ENCODE measurements at regions not wholly inside any gene's neighbourhood (a gene's known extent, or its start where the extent isn't known, plus 50 kb on each side); places are given as distances from the start of the nearest gene placed in this dataset.

- no peak for DNase-seq
These were observed 487.4 kb downstream of the EIPR1 start for GRCh38 chr2:2890246-2890645.

- DNase-seq, result no peak
These were observed 488.0 kb downstream of the EIPR1 start for GRCh38 chr2:2889646-2890045.

GRCh38 chr2:2889141-2889540 is 488.5 kb downstream of the EIPR1 start:
- no peak for DNase-seq

GRCh38 chr2:2887772-2888387 is 489.7 kb downstream of the EIPR1 start:
- DNase-seq, result no peak

GRCh38 chr2:2886922-2887321 is 490.7 kb downstream of the EIPR1 start:
- DNase-seq, result no peak

- DNase-seq, result no peak
These were observed 496.1 kb downstream of the EIPR1 start for GRCh38 chr2:2881499-2881898.

GRCh38 chr2:2880938-2881337 is 496.7 kb downstream of the EIPR1 start:
- no peak for DNase-seq

GRCh38 chr2:2879781-2880180 is 497.8 kb downstream of the EIPR1 start:
- DNase-seq, result no peak

- DNase-seq, result no peak
These were observed 498.5 kb downstream of the EIPR1 start for GRCh38 chr2:2879071-2879470.

- DNase-seq, result no peak
These were observed 500.2 kb downstream of the EIPR1 start for GRCh38 chr2:2877427-2877826.

GRCh38 chr2:2876331-2877221 is 501.0 kb downstream of the EIPR1 start:
- DNase-seq, result no peak

GRCh38 chr2:2875831-2876230 is 501.8 kb downstream of the EIPR1 start:
- no peak for DNase-seq

GRCh38 chr2:2875296-2875695 is 502.3 kb downstream of the EIPR1 start:
- no peak for DNase-seq

GRCh38 chr2:2874805-2875204 is 502.8 kb downstream of the EIPR1 start:
- DNase-seq, result no peak

- no peak for DNase-seq
These were observed 503.3 kb downstream of the EIPR1 start for GRCh38 chr2:2874341-2874740.

- no peak for DNase-seq
These were observed 504.2 kb downstream of the EIPR1 start for GRCh38 chr2:2873450-2873811.

GRCh38 chr2:2872713-2873449 is 504.7 kb downstream of the EIPR1 start:
- no peak for DNase-seq

GRCh38 chr2:2872309-2872617 is 505.4 kb downstream of the EIPR1 start:
- no peak for DNase-seq

- DNase-seq, result no peak
These were observed 505.9 kb downstream of the EIPR1 start for GRCh38 chr2:2871480-2872308.

- no peak for DNase-seq
These were observed 507.5 kb downstream of the EIPR1 start for GRCh38 chr2:2870106-2870505.

- no peak for DNase-seq
These were observed 508.1 kb downstream of the EIPR1 start for GRCh38 chr2:2869553-2869952.

- DNase-seq, result no peak
These were observed 509.5 kb downstream of the EIPR1 start for GRCh38 chr2:2868085-2868484.

GRCh38 chr2:2867397-2867979 is 510.1 kb downstream of the EIPR1 start:
- no peak for DNase-seq

Data from activated CD4-positive, alpha-beta T cell treated with anti-CD3 and anti-CD28 coated beads, Interleukin-10, Interleukin-2, amounts not matched to agents 100 ng/mL and 50 ng/mL, durations not matched to agents 16 hours and 8 hours (primary cell).